GM19351 (cell line): ENCODE measurements at regions not wholly inside any gene's neighbourhood (a gene's known extent, or its start where the extent isn't known, plus 50 kb on each side); places are given as distances from the start of the nearest gene placed in this dataset.

Experiments used
- ATAC-seq: cut with Tn5 transposase; IDR thresholded peaks from one replicate; pipeline ENCODE4 v1.9.1; 2021; ENCODE audit warnings: mild to moderate bottlenecking, moderate library complexity; ENCODE audit not compliant: unreplicated experiment

DNA sequence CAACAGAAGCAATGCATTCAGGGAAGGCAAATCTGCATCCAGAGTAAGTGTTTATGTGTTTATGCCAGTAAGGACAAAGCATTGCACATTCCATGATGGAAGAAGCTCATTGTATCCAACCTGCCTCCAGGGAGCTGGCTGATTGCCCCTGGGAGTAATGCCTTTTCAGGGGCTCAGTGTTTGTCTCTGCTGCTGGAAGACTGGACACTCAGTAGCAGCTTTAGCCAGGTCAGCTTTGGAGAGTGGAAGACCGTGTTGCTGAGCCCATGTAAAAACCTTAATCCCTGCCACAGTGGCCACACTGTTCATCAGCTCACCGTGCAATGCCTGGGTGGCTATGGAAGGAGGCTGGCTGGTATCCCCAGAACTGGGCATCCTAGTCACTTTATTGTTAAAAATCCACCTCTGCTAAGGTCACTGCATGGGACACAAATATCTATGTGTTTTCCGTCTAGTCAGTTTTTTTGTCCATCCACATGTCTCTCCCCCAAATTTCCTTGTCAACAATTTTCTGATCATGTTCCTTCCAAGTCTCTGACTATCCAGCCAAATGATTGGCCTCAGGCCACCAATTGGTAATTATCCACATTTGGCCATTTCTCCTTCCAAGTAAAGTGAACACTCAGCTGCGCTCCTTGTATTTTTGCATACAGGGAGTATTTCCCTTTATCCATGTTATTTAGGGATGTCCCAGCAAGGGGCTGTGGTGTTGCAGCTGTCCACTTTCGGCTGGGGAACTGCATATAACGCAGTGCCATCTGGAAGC lies 2044.5 kb upstream of the AGA start:
- no peak for ATAC-seq

DNA sequence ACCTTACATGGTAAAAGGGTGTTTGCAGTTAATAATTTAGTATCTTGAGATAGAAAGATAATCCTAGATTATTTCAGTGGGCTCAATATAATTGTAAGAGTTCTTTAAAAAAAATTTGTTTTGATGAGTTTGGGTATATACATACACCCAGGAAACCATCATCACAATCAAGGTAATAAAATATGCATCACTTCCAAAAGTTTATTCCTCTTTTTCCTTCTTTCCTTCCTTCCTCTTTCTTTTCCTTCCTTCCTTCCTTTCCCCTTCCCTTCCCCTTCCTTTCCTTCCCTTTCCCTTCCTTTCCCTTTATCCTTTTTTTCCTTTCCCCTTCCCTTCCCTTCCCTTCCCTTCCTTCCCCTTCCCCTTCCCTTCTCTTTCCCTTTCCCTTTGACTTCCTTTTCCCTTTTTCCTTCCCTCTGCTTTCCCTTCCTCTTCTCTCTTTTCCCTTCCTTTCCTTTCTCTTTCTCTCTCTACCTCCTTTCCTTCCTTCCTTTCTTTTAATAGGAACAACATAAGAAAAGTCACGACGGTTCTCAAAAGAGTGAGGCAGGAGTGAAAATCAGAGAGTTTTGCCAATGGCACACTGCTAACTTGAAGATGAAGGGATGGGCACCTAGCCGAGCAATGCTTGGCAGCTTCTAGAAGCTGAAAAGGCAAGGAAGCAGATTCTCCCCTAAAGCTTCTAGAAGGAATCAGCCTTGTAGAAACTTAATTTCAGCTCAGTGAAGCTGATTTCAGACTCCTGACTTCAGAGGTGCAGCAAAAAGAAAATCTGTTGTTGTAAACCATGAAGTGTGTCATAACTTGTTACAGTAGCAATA lies 2050.2 kb upstream of the AGA start:
- no peak for ATAC-seq

DNA sequence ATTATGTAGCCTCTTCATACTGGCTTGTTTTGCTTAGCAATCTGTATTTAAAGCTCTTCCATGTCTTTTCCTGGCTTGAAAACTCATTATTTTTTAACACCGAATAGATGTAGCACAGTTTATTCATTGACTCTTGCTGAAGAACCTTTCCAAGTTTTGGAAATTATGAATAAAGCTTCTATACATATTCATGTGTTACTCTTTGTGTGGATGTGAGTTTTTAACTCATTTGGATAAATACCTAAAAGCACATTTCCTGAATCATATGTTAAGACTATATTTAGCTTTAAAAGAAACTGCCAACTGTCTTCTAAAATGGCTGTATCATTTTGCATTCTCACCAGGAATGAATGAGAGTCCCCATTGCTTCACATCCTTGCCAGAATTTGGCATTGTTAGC lies 2061.7 kb upstream of the AGA start:
- ATAC-seq: no peak

DNA sequence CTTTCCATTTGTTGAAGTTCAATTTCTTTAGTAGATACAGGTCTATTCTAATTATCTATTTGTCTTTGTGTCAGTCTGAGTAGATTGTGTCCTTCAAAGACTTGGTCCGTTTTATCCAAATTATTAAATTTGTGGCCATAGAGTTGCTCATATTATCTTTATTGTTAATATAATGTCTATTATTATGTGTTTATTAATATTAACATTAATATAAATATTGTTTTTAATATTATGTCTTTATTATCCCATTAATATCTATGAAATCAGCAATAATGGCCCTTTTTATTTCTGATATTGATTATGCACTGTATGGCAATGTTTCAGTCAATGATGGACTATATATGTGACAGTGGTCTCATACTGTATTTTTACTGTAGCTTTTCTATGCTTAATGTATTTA lies 2067.3 kb upstream of the AGA start:
- no peak for ATAC-seq

DNA sequence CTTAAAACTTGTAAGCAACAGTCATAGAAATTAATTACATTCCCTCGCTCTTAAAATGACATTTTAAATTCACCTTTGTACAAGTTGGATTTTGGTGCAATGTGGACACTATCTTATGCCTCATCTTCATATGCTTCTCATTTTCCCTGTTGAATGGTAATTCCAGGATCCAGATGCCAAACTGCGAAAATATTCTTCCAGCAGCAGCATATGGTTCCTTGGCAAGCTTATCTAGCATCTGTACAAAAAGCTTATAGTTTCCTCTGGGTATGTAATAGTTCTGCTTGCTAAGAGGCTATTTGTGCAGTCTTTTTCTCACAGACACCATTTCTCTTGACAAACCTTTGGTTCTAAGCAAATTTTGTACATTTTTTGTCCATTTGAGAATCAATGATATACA lies 2079.7 kb upstream of the AGA start:
- ATAC-seq: no peak

DNA sequence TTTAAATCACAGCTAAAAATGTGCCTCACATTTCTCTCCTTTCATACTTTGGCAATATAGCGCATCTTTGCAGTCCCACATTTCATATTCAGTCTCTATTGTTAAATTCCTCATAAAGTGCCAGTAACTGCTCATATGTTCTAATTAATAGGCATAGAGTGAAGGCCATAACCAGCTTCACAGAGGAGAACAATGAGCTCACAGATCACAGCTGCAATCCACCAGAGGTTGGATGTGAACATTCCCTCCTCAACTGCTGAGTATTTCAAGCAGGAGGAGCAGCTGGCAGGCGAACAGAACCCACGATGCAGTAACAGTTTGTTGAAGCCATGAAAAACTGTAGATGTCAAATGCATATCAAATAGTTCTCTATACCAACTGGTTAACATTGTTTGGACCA lies 2088.7 kb upstream of the AGA start:
- no peak for ATAC-seq

DNA sequence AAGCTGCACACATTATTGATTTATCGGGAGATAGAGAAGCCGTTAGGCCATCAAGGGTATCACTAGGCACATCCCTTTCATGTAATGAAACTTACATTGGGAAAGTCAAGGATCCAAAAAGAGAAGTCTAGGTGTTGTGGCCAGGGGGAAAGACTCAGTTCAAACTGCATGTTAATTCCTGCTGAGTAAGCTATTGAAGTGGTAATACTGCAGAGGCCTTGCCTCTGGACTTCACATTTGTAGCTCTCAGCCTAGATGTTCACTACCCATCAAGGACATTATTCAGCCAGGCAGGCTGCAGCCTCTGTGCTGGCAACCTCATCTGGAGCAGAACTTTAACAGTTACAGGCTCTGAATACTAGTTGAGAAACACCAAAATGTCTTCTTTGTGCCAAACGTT lies 2094.5 kb upstream of the AGA start:
- no peak for ATAC-seq

DNA sequence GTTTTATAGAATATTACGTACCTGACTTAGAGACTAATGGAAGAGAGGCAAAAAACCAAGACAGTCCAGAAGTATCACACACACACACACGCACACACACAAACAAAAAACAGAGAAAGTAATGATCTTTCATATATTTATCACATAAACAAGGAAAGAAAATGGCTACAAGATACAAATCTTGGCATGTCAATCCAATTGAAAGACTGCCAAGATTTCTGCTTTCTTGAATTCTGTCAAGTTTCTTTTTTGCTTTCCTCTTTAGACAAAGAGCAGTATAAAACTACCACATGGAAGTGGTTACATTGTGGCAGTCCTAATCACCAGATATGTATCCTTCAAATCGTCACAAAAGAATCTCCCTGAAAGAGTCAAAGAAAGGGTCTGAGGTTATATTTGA lies 2097.4 kb upstream of the AGA start:
- no peak for ATAC-seq

DNA sequence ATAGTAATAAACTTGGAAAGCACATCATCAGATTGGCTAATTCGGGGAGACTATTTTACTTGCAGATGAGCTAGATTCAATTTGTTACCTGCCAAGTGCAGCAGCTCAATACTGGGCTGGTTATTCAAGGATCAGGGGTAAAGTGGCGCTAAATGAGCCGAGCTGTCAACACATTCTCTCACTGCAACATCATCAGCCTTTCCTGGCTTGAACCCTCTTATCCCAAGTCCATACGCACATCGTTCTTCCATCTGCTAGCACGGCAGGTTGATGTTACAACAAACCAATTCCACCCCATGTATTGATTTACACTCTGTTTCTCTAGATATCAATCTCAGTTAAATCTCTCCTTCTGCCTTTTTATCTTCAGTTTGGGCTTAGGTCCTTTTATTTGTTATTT lies 2101.5 kb upstream of the AGA start:
- ATAC-seq: no peak

DNA sequence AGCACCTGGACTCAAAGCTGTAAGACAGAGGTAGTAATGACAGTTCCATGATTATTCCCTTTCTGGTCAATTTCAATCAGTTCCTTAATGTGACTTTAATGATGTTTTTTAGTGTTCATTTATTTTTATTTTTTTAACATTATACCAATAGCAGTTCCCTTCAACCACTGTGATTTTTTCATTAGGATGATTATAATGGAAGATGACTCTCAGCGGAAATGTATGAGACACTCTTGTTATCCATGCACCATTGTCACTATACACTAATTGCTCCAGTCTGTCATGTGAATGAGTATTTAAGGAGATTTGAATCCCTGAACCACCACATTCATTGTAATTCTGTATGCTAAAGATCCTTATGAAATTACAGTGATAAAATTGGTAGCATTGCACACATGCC lies 2102.3 kb upstream of the AGA start:
- ATAC-seq: no peak

DNA sequence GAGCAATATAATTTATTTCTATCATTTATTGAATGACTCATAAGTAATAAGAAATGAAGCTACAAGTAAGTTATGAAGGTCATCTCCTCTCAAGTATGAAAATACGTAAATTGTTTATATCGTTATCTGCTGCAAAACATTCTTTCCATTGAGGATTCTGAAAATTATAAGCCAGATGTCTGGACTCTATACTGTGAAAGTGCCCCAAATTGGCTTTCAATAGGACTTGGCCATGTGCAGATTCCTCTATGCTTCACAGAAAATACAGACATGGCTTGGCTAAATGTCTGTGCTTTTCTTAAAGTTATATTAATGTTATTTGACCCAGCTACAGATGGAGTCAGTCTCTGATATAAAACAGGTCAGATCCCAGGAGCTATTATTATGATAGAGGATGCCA lies 2109.9 kb upstream of the AGA start:
- ATAC-seq: no peak

DNA sequence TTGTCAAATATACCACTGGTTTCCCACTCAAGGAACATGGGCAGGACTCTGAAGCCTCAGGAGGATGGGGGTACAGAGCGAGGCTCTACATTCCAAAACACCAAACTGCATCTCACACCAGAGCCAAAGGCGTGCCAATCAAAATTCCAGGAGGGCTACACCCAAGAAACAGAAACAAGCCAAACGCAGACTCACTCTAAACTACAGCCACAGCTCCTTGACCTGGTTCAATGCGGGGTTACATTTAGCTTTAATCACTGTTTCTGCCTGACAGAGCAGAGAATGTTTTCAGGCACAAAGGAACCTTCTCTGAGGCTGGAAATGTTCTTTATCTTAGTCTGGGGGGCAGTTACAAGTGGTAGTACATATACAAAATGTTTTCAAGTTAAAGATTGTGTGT lies 2121.5 kb upstream of the AGA start:
- ATAC-seq: no peak

DNA sequence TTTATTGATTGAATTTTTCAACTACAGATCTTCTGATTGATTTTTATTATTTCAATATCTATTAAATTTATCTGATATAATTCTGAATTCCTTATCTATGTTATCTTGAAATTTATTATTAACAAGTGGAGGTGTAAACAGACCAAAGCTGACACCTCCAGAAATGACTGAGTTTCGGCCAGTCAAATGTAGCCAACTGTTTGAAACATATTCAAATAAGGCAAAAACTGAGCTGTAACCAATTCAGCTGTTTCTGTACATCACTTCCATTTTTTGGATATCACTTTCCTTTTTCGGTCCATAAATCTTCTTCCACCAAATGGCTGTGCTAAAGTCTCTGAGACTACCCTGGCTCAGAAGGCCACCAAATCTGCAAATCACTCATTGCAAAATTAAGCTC lies 2127.3 kb upstream of the AGA start:
- ATAC-seq: no peak

DNA sequence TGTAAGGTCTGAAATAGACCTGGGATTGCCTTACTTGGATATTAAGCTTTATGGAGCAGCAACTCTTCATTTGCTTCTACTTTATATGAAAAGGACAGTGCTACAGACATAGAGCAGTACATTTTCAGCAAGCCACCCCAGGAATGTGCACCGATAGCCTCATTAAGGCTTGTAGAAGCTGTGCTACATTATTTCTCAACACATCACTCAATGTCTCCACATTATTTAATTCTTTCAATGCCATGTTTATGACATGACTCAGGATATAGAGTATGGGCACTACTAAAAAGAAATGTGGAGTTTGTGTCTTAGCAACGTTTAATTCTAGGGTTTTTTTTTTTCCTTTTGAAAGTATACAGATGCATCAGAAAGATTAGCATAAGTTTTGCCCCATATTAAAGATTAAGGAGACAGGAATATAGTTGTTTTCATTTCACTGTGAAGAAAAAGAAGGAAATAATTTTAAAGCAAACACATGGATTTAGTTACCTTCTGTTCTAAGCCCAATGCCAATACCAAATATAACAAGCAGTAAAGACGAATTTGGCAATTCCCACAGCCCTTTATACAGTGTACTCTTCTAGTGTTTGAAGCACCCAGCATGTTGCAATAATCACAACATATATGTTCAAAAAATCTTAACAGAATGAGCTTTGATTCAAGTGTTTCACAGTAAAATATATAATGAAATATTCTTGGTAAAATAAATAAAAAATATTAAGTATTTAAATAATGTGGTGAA lies 2140.1 kb upstream of the AGA start:
- no peak for ATAC-seq

DNA sequence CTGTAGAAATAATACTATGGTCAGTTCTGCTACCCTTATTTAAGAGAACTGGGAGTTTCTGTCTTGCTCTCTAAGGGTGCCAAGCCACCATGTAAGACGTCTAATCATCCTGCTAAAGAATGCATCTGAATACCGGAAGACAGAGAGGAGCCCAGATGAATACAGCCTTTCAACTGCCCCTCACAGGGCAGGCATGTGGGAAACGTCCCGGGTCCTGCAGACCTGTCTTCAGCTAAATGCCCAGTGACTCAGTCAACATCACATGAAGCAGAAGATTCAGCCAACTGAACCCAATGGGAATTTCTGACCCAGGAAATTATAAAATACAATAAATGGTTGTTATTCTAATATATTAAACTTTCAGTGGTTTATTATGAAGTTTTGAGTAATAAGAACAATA lies 2141.0 kb upstream of the AGA start:
- ATAC-seq: no peak

DNA sequence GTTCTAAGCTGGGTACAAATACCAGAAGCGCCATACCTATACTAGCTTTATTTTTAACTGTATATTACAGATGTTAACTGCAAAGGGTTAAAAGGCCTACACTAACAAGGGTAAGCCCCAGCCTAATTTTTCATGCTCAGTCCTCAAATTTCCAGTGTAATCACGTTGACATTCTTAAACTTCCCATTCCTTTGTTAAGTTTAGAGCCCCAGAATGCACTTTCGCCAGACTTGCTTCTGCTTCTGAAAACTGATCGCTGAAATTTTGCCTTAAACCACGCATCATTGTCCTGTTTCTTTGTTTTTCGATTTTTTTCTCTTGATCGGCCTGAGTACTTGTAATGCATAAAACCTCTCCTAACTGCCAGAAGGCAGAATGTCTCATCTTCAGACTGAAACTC lies 2141.9 kb upstream of the AGA start:
- no peak for ATAC-seq

DNA sequence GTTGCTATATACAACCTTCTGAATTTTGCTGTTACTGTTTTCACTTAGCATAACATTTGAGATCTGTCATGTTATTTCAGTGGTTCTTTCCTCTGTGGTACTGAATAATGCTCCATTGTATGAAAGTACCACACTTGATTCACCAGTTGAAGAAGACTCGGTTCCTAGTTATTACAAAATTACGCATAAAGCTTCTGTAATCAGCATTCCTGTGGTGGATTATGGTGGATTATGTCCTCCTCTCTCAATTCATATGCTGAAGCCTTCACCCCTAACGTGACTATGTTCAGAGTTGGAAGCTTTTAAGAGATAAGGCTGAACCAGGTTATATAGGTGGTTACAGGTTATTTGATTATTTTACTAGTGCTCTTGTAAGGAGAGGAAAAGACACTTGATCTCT lies 2143.5 kb upstream of the AGA start:
- ATAC-seq: no peak

DNA sequence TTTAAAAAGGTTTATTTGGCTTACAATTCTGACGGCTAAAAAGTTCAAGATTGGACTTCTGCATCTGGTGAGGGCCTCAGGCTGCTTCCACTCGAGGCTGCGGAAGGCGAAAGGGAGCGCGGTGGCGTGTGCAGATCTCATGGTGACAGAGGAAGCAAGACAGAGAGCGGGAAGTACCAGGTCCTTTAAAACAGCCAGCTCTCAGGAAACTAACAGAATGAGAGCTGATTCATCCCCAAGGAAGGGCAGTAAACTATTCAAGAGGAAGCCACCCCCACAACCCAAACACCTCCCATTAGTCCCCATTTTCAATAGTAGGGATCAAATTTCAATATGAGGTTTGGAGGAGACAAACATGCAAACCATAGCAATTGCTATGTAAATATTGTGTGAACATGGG lies 2144.2 kb upstream of the AGA start:
- no peak for ATAC-seq

DNA sequence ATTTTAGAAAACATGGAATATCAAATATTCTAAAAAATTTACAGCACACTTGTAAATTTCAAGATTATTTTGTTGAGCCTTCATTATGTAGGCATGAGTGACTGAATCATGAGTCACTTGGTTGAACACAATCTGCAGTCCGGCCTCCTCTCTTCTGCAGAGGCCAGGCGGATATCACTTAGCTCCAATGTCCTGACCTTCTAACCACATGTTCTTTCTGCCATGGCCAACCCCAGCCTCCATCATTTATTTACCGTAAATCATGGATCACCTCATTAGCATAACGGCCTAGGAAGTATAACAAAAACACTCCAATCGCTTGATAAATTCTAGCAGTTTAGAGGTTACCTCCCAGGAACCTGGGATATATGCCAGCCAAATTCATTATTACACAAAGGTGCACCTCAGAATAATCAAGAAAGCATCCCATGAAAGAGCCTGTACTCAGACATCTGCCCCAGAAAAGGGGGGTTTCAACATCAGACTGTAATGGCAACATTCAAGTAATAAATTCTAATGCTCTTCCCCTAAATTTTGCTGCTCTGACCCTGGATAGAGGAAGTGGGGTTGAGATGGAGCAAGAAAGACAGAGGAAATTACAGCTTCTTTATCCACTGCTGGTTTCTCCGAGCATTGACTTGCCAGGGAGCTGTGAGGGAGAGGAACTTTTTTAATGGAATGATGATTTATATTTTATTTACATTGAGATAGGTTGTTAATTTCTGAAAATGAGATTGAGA lies 2153.6 kb upstream of the AGA start:
- no peak for ATAC-seq

DNA sequence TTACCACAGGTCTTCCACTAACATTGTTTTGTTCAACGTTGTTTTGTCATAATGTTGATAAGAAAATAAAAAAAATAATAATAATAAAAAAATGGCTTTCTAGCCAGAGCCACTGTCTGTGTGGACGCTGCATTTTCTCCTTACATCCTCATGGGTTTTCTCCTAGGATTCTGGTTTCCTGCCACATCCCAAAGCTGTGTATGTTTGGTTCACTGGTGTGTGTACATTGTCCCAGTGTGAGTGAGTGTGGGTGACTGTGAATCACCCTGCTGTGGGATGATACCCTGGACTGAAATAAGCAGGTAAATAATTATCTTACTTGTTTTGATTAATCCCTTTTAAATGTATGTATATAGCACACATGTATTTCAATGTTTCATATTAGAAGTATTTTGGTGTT lies 2154.4 kb upstream of the AGA start:
- no peak for ATAC-seq

DNA sequence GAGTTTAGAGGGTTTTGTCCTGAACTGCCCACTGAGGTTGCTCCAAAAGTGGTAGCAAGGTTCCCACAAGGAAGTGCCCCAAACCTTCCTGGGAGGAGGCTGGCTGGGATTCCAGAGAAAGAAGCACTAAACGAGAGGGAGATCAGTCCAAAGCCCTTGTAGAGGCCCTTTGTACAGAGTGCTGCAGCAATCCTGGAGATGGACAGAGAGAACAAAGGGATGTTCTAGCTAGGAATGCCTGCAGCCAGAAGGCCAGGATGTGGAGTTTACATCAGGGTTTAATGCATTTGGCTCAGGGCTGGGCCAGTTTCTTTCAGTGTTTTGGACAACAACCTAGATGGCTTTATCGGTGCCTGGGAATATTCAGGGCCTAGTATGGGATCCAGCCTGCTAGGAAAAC lies 2155.1 kb upstream of the AGA start:
- ATAC-seq: no peak
